ENCODE measurements at regions not wholly inside any gene's neighbourhood (a gene's known extent, or its start where the extent isn't known, plus 50 kb on each side); places are given as distances from the start of the nearest gene placed in this dataset.

GRCh38 chr5:116650964-116651363, 76.3 kb upstream of the SEMA6A start:
- no peak for DNase-seq (ENCODE audit: low read depth, low spot score)
- no peak overlapping the region for H3K27ac ChIP-seq

- no peak for DNase-seq (ENCODE audit: low read depth, low spot score)
These were observed 75.9 kb upstream of the SEMA6A start for GRCh38 chr5:116650544-116650943.

DNA sequence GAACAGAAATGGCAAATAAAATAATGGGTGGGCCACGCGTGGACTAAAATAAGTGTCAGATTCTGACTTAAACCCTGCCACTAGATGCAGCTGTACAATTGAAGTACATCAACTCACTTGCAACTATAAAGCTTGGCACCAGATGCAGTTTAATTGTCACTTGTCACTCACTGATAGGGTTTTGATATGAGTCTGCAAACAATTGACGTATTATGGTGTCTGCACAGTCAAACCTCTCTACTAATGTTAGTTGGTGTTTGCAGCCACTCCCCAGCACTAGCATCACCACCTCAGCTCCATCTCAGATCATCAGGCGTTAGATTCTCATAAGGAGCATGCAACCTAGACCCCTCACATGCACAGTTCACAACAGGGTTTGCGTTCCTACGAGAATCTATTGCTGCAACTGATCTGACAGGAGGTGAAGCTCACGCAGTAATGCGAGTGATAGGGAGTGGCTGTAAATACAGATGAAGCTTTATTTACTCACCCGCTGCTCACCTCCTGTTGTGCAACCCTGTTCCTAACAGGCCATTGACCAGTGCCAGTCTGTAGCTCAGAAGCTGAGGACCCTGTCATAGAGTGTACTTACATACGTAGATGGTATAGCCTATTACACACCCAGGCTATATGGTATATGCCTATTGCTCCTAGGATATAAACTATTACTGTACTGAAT, 72.1 kb upstream of the SEMA6A start:
- H3K27ac ChIP-seq, result no peak overlapping the region
- DNase-seq (ENCODE audit: low read depth, low spot score), result no peak

More at GRCh38 chr5:116650544-116650943, 75.9 kb upstream of the SEMA6A start:
- H3K27ac ChIP-seq, result no peak overlapping the region

GRCh38 chr5:116645627-116646026, 71.0 kb upstream of the SEMA6A start:
- no peak overlapping the region for H3K27ac ChIP-seq
- no peak for DNase-seq (ENCODE audit: low read depth, low spot score)

DNA sequence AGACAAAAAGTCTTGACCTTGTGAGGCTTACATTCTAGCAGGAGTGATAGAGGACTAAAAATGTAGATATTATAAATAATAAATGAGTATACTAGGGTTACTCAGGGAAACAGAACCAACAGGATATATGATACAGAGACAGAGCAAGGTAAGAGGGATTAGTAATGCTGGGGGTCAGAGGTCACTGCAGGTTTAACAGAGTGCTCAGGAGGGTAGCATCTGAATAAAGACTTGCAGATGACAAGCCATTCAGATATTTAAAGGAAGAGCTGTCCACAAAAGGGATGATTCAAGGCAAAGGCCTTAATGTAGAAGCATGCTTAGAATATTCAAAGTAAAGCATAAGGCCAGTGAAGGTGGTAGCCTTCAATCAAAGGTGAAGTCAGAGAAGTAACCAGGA, 65.6 kb upstream of the SEMA6A start:
- H3K27ac ChIP-seq, result no peak overlapping the region
- peak; percentile 5 for DNase-seq (ENCODE audit: low read depth, low spot score)

GRCh38 chr5:116637149-116637740, 62.6 kb upstream of the SEMA6A start:
- no peak overlapping the region for H3K27ac ChIP-seq
- DNase-seq (ENCODE audit: low read depth, low spot score), result no peak

GRCh38 chr5:116632890-116633289, 58.3 kb upstream of the SEMA6A start:
- no peak for DNase-seq (ENCODE audit: low read depth, low spot score)

DNA sequence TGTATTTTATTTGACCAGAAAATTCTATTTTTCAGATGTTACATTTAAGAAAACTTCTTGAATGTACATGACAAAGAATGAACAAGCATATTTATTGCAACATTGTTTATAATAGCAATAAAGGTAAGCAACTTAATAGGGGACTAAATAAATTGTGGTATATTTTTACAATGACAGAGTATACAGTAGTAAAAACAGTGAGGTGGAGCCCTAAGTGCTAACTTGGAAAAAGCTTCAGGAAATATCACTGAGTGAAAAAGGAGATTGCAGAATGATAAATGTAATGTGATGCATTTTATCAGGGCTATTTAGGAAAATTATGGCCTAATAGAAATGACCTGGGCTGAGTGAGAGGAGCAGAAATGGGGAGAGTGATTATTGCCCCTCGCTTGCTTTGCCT, 56.5 kb upstream of the SEMA6A start:
- no peak for DNase-seq (ENCODE audit: low read depth, low spot score)
- no peak overlapping the region for H3K27ac ChIP-seq

More at GRCh38 chr5:116632890-116633289, 58.3 kb upstream of the SEMA6A start:
- H3K27ac ChIP-seq, result no peak overlapping the region

DNA sequence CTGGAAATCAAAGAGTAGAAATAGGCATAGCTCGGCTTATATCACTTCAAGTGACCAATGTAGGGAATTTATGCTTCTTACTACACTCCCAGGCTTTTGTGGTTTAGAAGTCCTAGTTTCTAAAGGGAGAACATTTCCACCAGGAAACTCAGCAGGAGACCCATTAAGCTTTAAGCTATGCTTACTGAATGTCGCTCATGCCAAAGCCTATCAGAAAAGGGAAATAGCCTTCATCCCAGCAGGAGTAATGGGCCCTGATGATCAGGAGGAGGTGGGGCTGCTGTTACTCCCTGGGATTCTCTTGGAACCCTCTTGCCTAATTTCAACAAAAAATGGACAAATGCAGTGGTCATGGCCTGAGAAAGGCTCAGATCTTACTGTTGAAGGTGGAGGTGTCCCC, 54.5 kb upstream of the SEMA6A start:
- H3K27ac ChIP-seq, result no peak overlapping the region
- no peak for DNase-seq (ENCODE audit: low read depth, low spot score)

GRCh38 chr5:116626945-116627679, 52.5 kb upstream of the SEMA6A start:
- DNase-seq (ENCODE audit: low read depth, low spot score), result no peak
- H3K27ac ChIP-seq, result no peak overlapping the region

DNA sequence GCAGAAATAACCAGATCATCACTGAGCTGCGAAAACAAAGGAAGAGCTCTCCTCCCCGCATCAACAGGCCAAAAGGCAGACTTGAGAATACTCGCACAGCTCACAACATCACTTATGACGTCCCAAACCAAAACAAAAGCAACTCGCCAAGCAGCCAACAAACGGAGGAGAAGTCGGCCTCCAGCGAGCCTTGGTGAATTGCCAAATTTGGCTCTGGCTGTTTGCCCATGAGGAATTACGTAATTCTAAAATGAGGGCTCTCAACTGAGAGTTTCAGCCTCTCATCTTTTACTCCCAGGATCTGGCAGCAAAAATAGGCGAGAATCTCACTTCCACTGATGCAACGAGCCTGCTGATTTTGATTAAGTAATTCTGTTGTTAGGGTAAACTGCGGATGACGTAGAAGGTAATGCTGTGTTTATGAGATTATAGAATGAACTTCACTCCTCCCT, 51.7 kb upstream of the SEMA6A start:
- no peak overlapping the region for H3K27ac ChIP-seq
- DNase-seq (ENCODE audit: low read depth, low spot score), result no peak

All from epithelial cell of prostate (primary cell).